Body of pancreas (tissue), 4 donors: ENCODE measurements at regions not wholly inside any gene's neighbourhood (a gene's known extent, or its start where the extent isn't known, plus 50 kb on each side); places are given as distances from the start of the nearest gene placed in this dataset.
A peak's percentile ranks its signal among the peaks of the same experiment; 100 is the strongest.

ENCODE experiments used
- ATAC-seq: fragments of 150-250 bp; one replicate; pipeline ENCODE4 v1.9.1; 2016
- DNase-seq, 4 donors: peaks; one replicate each; pipeline ENCODE4 v3.0.0-alpha.2; 2019
- H3K27ac ChIP-seq, 4 donors: fragments of 200-600 bp; sonication (generic); 1 replicate in 3 of 4; 2 replicates in 1 of 4; pipeline versions ENCODE4 v1.5.1 to v1.6.1; 2016 to 2019; ENCODE audit warnings: mild to moderate bottlenecking in 1 of 4, mixed read lengths in 1 of 4, moderate library complexity in 1 of 4
- H3K27me3 ChIP-seq, 2 donors: fragments of 200-600 bp; sonication (generic); one replicate each; pipeline ENCODE4 v1.6.0; 2016; ENCODE audit warnings: mild to moderate bottlenecking in 1 of 2
- H3K36me3 ChIP-seq, 2 donors: fragments of 200-600 bp; sonication (generic); replicated peaks in 1 of 2; 2 replicates each; pipeline ENCODE4 v1.5.1; 2016; ENCODE audit warnings: low read depth in 2 of 2; ENCODE audit not compliant: insufficient read depth in 1 of 2
- H3K4me1 ChIP-seq: fragments of 200-600 bp; sonication (generic); one replicate; pipeline ENCODE4 v1.6.0; 2016
- H3K4me3 ChIP-seq, 2 donors: fragments of 200-600 bp; sonication (generic); 1 replicate in 1 of 2; 2 replicates in 1 of 2; pipeline ENCODE4 v1.5.1; 2016 to 2019
- H3K9me3 ChIP-seq, 3 donors: fragments of 200-600 bp; sonication (generic); 1 replicate in 2 of 3; 2 replicates in 1 of 3; pipeline ENCODE4 v1.5.1; 2016
- POLR2A ChIP-seq, 3 donors: fragments of 450-650 bp; IDR thresholded peaks; one replicate each; pipeline ENCODE4 v1.6.1; 2016; ENCODE audit warnings: antibody characterized with exemption in 3 of 3, mild to moderate bottlenecking in 2 of 3
- WGBS, 2 donors: methylation state at CpG; one replicate each; pipeline ENCODE4 v1.1.5; 2017; 5-methylcytosine and 5-hydroxymethylcytosine counted together
- intact Hi-C: fragments of 100-400 bp; cut with DNase I; formaldehyde crosslinking; loops from one replicate; pipeline ENCODE4 v1.15.1; 2023
- TF ChIP-seq, protein P1 (sequence below), 7 experiments: fragments of 450-650 bp in 4 of 7; fragments of 200-600 bp in 3 of 7; sonication (generic) in 3 of 7; IDR thresholded peaks; one replicate each; pipeline ENCODE4 v1.5.1; 2016 to 2019; ENCODE audit warnings: antibody characterized with exemption in 7 of 7

DNA sequence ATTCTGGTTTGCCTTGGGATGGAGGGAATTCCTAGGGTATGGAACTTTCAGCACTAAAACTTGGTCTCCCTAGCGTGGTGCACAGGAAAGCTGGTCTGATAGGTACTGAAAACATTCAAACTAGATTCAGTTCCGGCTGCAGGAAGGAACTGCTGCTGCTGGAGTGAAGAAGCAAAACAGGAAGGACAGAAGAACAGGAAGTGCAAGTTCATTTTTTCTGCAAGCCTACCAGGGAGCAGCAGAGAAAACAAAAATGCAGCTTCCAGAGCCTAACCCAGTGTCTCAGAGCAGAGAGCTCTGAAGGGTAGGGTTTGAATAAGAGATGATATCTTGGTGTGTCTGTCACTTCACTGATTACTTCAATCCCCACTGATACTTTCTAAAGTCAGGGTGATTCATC lies 165.2 kb downstream of the VRK1 start:
- no peaks in the 10 kb centered on the region for H3K27me3 ChIP-seq
- H3K36me3 ChIP-seq = no peaks in the 10 kb centered on the region
- ATAC-seq = no peak
- no peaks in the 10 kb centered on the region for H3K9me3 ChIP-seq
- DNase-seq = peak in 1 of 4 donors; percentile 11
- no peak overlapping the region for H3K4me3 ChIP-seq
- WGBS, 2 donors = 58 to 78% methylated on average over 2 of the region's 2 CpGs
- no peak for TF ChIP-seq POLR2A (IDR thresholded peaks at IDR 0.05)
- TF ChIP-seq, protein P1, sequence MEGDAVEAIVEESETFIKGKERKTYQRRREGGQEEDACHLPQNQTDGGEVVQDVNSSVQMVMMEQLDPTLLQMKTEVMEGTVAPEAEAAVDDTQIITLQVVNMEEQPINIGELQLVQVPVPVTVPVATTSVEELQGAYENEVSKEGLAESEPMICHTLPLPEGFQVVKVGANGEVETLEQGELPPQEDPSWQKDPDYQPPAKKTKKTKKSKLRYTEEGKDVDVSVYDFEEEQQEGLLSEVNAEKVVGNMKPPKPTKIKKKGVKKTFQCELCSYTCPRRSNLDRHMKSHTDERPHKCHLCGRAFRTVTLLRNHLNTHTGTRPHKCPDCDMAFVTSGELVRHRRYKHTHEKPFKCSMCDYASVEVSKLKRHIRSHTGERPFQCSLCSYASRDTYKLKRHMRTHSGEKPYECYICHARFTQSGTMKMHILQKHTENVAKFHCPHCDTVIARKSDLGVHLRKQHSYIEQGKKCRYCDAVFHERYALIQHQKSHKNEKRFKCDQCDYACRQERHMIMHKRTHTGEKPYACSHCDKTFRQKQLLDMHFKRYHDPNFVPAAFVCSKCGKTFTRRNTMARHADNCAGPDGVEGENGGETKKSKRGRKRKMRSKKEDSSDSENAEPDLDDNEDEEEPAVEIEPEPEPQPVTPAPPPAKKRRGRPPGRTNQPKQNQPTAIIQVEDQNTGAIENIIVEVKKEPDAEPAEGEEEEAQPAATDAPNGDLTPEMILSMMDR (IDR thresholded peaks at IDR 0.05) = no peak
- H3K27ac ChIP-seq = no peak overlapping the region
- intact Hi-C loops = no loop called here
- no peaks in the 10 kb centered on the region for H3K4me1 ChIP-seq

GRCh38 chr14:96964726-96965415 lies 167.7 kb downstream of the VRK1 start:
- no peak overlapping the region for H3K4me3 ChIP-seq
- DNase-seq (no peak), ATAC-seq (no peak)
- H3K36me3 ChIP-seq = no peaks in the 10 kb centered on the region
- no peaks in the 10 kb centered on the region for H3K27me3 ChIP-seq
- WGBS, 2 donors = 89 to 92% methylated on average over 25 of the region's 25 CpGs
- intact Hi-C loops = no loop called here
- TF ChIP-seq POLR2A (IDR thresholded peaks at IDR 0.05) = no peak
- TF ChIP-seq, protein P1 (IDR thresholded peaks at IDR 0.05) = no peak
- no peak overlapping the region for H3K27ac ChIP-seq
- no peaks in the 10 kb centered on the region for H3K4me1 ChIP-seq
- H3K9me3 ChIP-seq = no peaks in the 10 kb centered on the region

GRCh38 chr14:96965885-96966595 lies 168.9 kb downstream of the VRK1 start:
- DNase-seq (no peak), ATAC-seq (no peak)
- no peaks in the 10 kb centered on the region for H3K36me3 ChIP-seq
- no peak overlapping the region for H3K4me3 ChIP-seq
- no peaks in the 10 kb centered on the region for H3K4me1 ChIP-seq
- no peaks in the 10 kb centered on the region for H3K9me3 ChIP-seq
- H3K27me3 ChIP-seq = no peaks in the 10 kb centered on the region
- TF ChIP-seq POLR2A (IDR thresholded peaks at IDR 0.05) = no peak
- TF ChIP-seq, protein P1 (IDR thresholded peaks at IDR 0.05) = no peak
- no peak overlapping the region for H3K27ac ChIP-seq
- intact Hi-C loops = no loop called here
- WGBS, 2 donors = 64 to 80% methylated on average over 11 of the region's 11 CpGs

- Histone ChIP-seq H3K36me3 (no peaks in the 10 kb centered on the region), H3K9me3 (peaks cover 0 to 7% (median 0%) of the 10 kb centered on the region in 3 donors), H3K27me3 (no peaks in the 10 kb centered on the region), H3K27ac (no peak overlapping the region), H3K4me1 (no peaks in the 10 kb centered on the region), H3K4me3 (no peak overlapping the region)
- 88 to 100% methylated on average over 1 of the region's 1 CpG for WGBS, 2 donors
- intact Hi-C loops = no loop called here
- ATAC-seq (no peak), DNase-seq (no peak)
- TF ChIP-seq POLR2A (IDR thresholded peaks at IDR 0.05) = no peak
- TF ChIP-seq, protein P1 (IDR thresholded peaks at IDR 0.05) = no peak
Observed at GRCh38 chr14:96975116-96975515, 177.9 kb downstream of the VRK1 start.
